Activated naive CD4-positive, alpha-beta T cell treated with anti-CD3 and anti-CD28 coated beads for 36 hours (primary cell): ENCODE measurements at regions not wholly inside any gene's neighbourhood (a gene's known extent, or its start where the extent isn't known, plus 50 kb on each side); places are given as distances from the start of the nearest gene placed in this dataset.
"Not testable (repeated sequence)": the region's sequence is repeated elsewhere in the genome, so short reads cannot be mapped to it uniquely, and the experiment has no call there.

ENCODE experiments used
- CTCF ChIA-PET: fragments of 350-600 bp; sonication (Branson Sonifier 250); formaldehyde crosslinking; loops from one replicate; lab custom pipeline; 2021; ENCODE audit warnings: antibody characterized with exemption; lab: Charles Lee
- DNase-seq: peaks from one replicate; pipeline ENCODE4 v3.0.0-alpha.2; 2020
- H3K27ac Mint-ChIP-seq: one replicate; pipeline ENCODE4 v1.8.0; 2021; ENCODE audit warnings: mild to moderate bottlenecking, mixed read lengths
- H3K27me3 Mint-ChIP-seq: one replicate; pipeline ENCODE4 v1.8.0; 2021; ENCODE audit warnings: low read depth, mixed read lengths
- H3K36me3 Mint-ChIP-seq: one replicate; pipeline ENCODE4 v1.8.0; 2021; ENCODE audit warnings: low read depth, mixed read lengths
- H3K4me1 Mint-ChIP-seq: one replicate; pipeline ENCODE4 v1.8.0; 2021; ENCODE audit warnings: low read depth, mixed read lengths
- H3K4me3 Mint-ChIP-seq: one replicate; pipeline ENCODE4 v1.8.0; 2021; ENCODE audit warnings: mild to moderate bottlenecking, moderate library complexity, mixed read lengths
- H3K9me3 Mint-ChIP-seq: one replicate; pipeline ENCODE4 v1.8.0; 2021; ENCODE audit warnings: mixed read lengths
- intact Hi-C: fragments of 100-400 bp; cut with micrococcal nuclease; formaldehyde crosslinking; loops from one replicate; pipeline ENCODE4 v1.15.1; 2023

DNA sequence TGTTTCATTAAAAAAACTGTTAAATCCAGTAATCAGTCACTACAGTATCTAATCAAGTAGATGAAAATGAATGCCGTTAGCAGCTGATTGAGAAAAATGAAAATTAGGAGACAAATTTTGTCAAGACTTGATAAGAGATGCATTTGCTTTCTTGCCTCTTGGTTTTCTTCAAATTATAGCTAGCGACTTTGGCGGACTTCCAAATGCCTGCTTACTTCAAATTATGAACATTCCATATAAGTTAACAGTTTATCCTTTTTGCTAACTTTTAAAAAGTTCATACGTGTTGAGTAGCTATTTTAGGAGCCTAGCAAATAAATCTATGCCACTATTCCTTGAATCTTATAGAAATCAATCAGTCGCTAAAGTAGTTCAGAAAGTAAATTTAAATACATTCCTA, 58.8 kb downstream of the PPP4R3C start:
- H3K36me3 Mint-ChIP-seq, result no peaks in the 10 kb centered on the region
- H3K9me3 Mint-ChIP-seq, result no peaks in the 10 kb centered on the region
- intact Hi-C loops, result no loop called here
- H3K4me3 Mint-ChIP-seq, result no peak overlapping the region
- CTCF ChIA-PET, result interaction anchor here (0.8 kb wide), 1 partner anchor 11 kb away, joined by 3 read pairs; no protein-coding TSS in a partner anchor
- no peaks in the 10 kb centered on the region for H3K4me1 Mint-ChIP-seq
- H3K27me3 Mint-ChIP-seq, result no peaks in the 10 kb centered on the region
- H3K27ac Mint-ChIP-seq, result no peak overlapping the region
- no peak for DNase-seq

DNA sequence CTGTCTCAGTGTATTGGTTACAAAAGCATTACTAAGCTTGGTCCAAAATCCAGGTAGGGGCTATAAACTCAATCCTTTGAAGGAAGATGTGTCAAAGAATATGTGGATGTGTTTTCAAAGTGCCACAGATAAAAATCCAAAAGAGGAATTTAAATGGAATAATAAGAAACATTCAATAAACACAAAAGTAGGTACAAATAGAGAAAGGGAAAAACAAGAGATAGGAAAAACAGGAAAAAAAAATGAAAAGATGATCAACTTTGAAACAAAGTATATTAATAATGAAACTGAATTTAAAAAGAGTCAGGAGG, 64.0 kb downstream of the PPP4R3C start:
- DNase-seq, result no peak

DNA sequence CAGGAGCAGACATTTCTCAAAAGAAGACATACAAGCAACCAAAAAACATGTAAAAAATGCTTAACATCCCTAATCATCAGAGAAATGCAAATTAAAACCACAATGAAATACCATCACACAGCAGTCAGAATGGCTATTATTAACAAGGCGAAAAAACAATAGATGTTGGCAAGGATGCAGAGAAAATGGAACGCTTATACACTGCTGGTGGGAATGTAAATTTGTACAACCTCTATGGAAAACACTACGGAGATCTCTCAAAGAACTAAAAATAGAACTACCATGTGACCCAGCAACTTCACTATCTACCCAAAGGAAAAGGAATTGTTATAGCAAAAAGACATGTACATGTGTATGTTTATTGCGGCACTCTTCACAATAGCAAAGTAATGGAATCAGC, 71.5 kb downstream of the PPP4R3C start:
- DNase-seq, result no peak
- Mint-ChIP-seq H3K36me3 (no peaks in the 10 kb centered on the region), H3K4me3 (no peak overlapping the region), H3K4me1 (no peaks in the 10 kb centered on the region), H3K9me3 (peaks cover 5% of the 10 kb centered on the region), H3K27ac (no peak overlapping the region), H3K27me3 (no peaks in the 10 kb centered on the region)
- intact Hi-C loops, result no loop called here
- CTCF ChIA-PET, result no interaction called here

More for the DNA sequence above, 64.0 kb downstream of the PPP4R3C start:
- Mint-ChIP-seq H3K36me3 (no peaks in the 10 kb centered on the region), H3K9me3 (no peaks in the 10 kb centered on the region), H3K4me1 (no peaks in the 10 kb centered on the region), H3K27ac (no peak overlapping the region), H3K27me3 (no peaks in the 10 kb centered on the region), H3K4me3 (no peak overlapping the region)
- CTCF ChIA-PET, result no interaction called here
- intact Hi-C loops, result no loop called here

DNA sequence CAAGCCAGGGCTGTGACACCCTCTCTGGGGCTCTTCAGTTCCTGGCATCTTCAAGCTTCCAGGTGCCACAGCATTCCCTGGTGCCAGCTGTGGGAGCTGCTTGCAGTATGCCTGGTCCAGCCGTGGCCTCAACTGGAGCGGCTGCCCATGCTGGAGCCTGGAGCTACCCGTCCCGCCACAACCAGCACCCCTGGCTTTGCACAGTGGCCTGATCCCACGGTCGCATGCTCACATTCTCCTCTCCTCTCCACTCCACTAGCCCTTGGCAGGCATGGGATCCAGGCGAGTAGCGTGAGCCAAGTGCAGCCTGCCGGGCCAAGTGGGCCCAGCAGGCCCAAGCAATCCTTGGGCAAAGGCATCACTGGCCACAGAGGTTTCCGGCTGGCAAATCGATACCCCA, 81.7 kb downstream of the PPP4R3C start:
- CTCF ChIA-PET, result no interaction called here
- Mint-ChIP-seq H3K9me3 (no peaks in the 10 kb centered on the region), H3K36me3 (no peaks in the 10 kb centered on the region), H3K4me3 (no peak overlapping the region), H3K27ac (no peak overlapping the region), H3K4me1 (no peaks in the 10 kb centered on the region), H3K27me3 (no peaks in the 10 kb centered on the region)
- intact Hi-C loops, result no loop called here
- no peak for DNase-seq

DNA sequence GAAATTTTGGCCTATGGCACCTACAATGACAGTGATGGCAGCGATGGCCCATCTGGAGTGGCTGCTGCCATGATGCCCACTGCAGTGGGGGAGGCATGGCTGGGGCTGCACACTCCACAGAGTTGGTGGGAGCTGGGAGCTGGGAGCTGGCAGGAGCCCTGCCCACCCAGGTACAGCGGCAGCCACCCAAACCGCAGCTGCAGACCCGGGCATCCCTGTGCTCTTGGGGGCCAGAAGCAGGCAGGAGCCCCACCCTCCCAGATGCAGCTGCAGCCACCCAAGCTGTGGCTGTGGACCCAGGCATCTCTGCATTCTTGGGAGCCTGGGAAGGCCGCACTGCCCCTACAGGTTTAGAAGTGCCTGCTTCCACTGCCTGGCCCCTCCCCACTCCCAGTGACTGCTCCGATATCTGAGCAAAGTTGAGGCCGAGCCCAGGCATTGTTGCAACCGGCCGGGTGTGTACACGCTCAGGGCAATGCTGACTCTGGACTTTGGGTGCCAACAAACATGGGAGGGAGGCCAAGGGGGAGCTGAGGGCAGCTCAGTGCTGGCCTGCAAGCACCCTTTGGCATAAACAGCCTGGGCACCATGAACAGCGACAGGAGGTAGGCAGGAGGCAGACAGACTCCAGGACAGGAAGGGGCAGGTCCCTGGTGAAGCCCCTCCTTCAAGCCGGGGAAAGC, 82.8 kb downstream of the PPP4R3C start:
- Mint-ChIP-seq H3K9me3 (no peaks in the 10 kb centered on the region), H3K4me3 (no peak overlapping the region), H3K27ac (no peak overlapping the region), H3K36me3 (no peaks in the 10 kb centered on the region), H3K4me1 (no peaks in the 10 kb centered on the region), H3K27me3 (no peaks in the 10 kb centered on the region)
- CTCF ChIA-PET, result no interaction called here
- intact Hi-C loops, result no loop called here
- DNase-seq, result no peak

DNA sequence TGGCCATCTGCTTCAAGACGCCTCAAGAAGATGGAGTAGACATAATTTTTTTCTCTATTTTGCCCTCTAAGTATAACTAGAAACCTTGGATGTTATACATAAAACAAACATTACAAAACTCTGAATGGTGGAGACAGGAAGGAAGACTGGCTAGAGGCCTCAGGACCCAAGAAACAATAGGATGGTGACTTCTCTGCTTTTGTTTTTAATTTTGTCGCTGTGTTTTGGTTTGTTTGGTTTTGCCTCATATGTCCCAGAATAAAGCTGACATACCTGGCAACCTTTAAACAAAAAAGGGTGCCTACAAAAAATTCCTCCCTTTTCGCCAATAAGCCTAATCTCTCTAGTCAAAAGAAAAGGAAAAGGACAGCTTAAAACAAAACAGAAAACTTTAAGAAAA, 109.1 kb downstream of the PPP4R3C start:
- H3K27me3 Mint-ChIP-seq, result no peaks in the 10 kb centered on the region
- no peaks in the 10 kb centered on the region for H3K9me3 Mint-ChIP-seq
- DNase-seq, result no peak
- H3K27ac Mint-ChIP-seq, result no peak overlapping the region
- intact Hi-C loops, result no loop called here
- H3K36me3 Mint-ChIP-seq, result no peaks in the 10 kb centered on the region
- CTCF ChIA-PET, result no interaction called here
- no peaks in the 10 kb centered on the region for H3K4me1 Mint-ChIP-seq
- H3K4me3 Mint-ChIP-seq, result no peak overlapping the region

DNA sequence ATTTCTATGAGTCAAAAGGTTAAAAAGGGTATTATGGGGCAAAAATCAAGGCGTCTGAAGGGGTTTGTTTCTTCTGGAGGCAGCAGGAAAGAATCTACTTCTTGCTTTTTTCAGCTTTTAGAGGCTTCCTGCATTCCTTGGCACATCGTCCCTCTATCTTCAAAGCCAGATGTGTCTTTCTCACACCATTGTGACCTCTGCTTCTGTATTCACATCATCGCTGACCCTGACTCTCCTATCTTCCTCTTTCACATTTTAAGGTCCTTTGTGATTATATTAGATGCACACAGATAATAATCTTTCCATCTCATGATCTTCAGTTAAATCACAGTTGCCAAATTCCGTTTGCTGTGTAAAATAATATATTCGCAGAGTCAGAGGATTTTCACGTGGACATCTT, 112.7 kb downstream of the PPP4R3C start:
- H3K4me1 Mint-ChIP-seq, result no peaks in the 10 kb centered on the region
- no peaks in the 10 kb centered on the region for H3K9me3 Mint-ChIP-seq
- no peak overlapping the region for H3K4me3 Mint-ChIP-seq
- no peaks in the 10 kb centered on the region for H3K27me3 Mint-ChIP-seq
- no peak for DNase-seq
- H3K36me3 Mint-ChIP-seq, result no peaks in the 10 kb centered on the region
- H3K27ac Mint-ChIP-seq, result no peak overlapping the region
- intact Hi-C loops, result no loop called here
- CTCF ChIA-PET, result no interaction called here

DNA sequence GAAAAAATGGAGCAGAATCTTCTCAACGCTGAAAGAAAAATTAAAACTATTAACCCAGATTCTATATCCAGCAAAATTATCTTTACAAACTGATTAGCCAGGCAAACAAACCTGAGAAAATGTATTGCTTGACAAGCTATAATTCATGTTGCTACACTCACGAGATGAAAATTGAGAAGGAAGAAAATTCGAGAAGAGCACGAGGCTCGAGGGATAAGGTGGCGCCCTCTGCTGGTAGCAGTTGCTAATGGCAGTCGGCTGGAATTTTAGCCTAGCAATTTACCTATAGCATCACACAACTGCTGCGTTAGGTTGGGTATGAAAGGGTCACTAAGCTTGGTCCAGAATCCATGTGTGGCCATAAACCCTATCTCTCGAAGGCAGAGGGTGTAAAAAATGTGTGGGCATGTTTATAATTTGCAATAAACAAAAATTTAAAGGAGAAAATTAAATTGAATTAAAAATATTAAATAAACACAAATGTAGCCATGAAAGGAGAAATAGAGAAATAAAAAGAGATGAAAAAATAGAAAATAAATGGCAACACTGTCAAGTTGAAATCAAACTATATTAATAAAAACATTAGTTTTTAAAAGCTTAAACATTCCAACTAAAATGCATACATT, 126.6 kb downstream of the PPP4R3C start:
- H3K36me3 Mint-ChIP-seq, result no peaks in the 10 kb centered on the region
- CTCF ChIA-PET, result no interaction called here
- H3K27ac Mint-ChIP-seq, result no peak overlapping the region
- H3K4me1 Mint-ChIP-seq, result no peaks in the 10 kb centered on the region
- no peaks in the 10 kb centered on the region for H3K9me3 Mint-ChIP-seq
- H3K4me3 Mint-ChIP-seq, result no peak overlapping the region
- no peaks in the 10 kb centered on the region for H3K27me3 Mint-ChIP-seq
- peak; percentile 41 for DNase-seq
- intact Hi-C loops, result loop anchor here (5.0 kb wide), 2 partner anchors 554 to 689 kb away; no protein-coding TSS in a partner anchor

DNA sequence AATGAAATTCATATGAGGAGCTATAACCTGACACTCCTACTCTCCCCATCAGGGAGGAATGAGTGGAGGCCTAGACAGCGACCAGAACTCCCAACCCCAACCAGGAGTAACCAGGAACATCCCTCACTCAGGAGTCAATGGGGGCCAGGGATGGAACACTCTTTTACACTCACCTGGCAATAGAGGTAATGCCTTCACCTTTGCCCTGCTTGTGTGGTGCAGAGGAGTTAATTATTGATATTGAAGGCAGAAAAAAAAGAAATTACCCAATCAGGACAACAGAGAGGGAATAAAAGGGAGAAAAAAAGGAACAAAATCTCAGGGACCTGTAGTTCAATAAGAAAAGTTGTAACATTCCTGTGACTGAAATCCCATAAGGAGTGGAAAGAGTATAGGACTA, 141.5 kb downstream of the PPP4R3C start:
- H3K27me3 Mint-ChIP-seq, result no peaks in the 10 kb centered on the region
- DNase-seq, result no peak
- no peaks in the 10 kb centered on the region for H3K4me1 Mint-ChIP-seq
- CTCF ChIA-PET, result no interaction called here
- H3K9me3 Mint-ChIP-seq, result no peaks in the 10 kb centered on the region
- no peaks in the 10 kb centered on the region for H3K36me3 Mint-ChIP-seq
- intact Hi-C loops, result no loop called here
- H3K4me3 Mint-ChIP-seq, result no peak overlapping the region
- H3K27ac Mint-ChIP-seq, result no peak overlapping the region

DNA sequence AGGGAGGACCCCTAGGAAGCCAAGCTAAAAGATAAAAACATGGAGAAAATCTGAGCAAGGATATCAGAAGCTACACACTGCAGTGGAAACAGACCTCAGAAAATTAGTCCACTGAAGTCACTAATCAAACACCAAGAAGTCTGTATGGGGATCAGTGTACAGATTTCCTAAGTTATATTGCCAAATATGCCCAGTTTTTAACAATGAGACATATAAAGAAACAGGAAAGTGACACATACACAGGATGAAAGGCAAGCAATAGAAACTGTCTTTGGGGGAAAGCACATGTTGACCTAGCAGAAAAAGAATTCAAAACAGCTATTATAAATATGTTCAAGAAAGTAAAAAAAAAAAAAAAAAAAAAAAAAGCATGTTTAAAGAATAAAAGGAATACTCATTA, 153.7 kb downstream of the PPP4R3C start:
- CTCF ChIA-PET, result no interaction called here
- intact Hi-C loops, result no loop called here
- H3K27me3 Mint-ChIP-seq, result no peaks in the 10 kb centered on the region
- peaks cover 3% of the 10 kb centered on the region for H3K9me3 Mint-ChIP-seq
- no peak overlapping the region for H3K27ac Mint-ChIP-seq
- no peak for DNase-seq
- no peak overlapping the region for H3K4me3 Mint-ChIP-seq
- no peaks in the 10 kb centered on the region for H3K36me3 Mint-ChIP-seq
- H3K4me1 Mint-ChIP-seq, result no peaks in the 10 kb centered on the region

DNA sequence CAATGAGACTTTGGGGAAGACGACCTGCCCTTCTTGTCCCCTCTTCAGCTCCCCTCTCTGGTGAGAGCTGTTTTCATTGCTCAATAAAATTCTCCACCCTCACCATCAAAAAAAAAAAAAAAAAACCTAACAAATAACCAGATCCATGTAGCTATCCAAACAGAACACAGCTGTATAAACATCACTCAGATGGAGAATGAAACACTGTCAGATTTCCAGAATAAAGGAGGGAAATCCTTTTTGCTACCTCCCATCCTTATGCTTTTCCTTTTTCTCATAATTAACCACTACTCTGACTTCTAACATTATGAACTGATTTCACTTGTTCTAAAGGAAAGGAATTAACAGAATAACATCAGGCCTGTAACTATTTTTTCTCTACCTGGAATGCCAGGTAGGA, 155.6 kb downstream of the PPP4R3C start:
- no peaks in the 10 kb centered on the region for H3K27me3 Mint-ChIP-seq
- intact Hi-C loops, result no loop called here
- H3K9me3 Mint-ChIP-seq, result peaks cover 3% of the 10 kb centered on the region
- H3K36me3 Mint-ChIP-seq, result no peaks in the 10 kb centered on the region
- no peaks in the 10 kb centered on the region for H3K4me1 Mint-ChIP-seq
- H3K4me3 Mint-ChIP-seq, result no peak overlapping the region
- CTCF ChIA-PET, result no interaction called here
- DNase-seq, result no peak
- H3K27ac Mint-ChIP-seq, result no peak overlapping the region

DNA sequence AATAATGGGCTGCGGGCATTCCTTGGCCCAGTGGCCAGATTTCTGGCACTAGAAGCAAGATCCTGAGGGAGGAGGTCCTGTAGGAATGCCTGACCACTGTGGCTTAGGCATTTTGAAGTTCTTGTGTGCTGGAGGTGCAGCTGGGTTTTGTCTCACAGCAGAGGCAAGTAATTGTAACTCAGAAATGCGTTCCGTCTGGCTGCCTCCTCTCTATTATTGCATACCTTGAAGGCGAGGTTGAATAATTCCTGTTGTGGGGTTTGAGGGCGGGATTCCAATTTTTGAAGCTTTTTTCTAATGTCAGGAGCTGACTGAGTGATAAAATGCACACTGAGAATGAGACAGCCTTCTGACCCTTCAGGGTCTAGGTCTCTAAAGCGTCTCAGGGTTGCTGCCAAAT, 170.6 kb downstream of the PPP4R3C start:
- DNase-seq, H3K36me3 Mint-ChIP-seq, H3K4me3 Mint-ChIP-seq, H3K27me3 Mint-ChIP-seq, CTCF ChIA-PET, H3K9me3 Mint-ChIP-seq, intact Hi-C loops, H3K4me1 Mint-ChIP-seq, H3K27ac Mint-ChIP-seq: not testable (repeated sequence)

DNA sequence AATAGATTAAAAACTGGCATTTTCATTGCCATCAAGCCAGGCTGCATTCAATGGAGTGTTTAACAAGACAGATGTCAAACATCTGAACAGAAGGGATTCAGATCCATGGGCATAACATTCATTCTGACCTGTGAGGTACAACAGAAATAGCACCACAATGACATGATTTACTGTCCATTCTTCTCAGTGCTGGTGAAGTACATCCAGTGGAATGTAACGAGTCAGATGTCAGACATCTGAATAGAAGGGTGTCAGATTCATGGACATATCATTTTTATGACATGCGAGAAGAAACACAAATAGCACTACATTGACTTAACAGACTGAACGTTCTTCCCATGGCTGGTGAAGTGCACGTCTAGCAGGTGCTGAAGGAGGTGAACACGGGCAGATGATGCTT, 186.4 kb downstream of the PPP4R3C start:
- no peaks in the 10 kb centered on the region for H3K27me3 Mint-ChIP-seq
- H3K4me3 Mint-ChIP-seq, result no peak overlapping the region
- H3K9me3 Mint-ChIP-seq, result no peaks in the 10 kb centered on the region

More for the DNA sequence above, 186.4 kb downstream of the PPP4R3C start:
- intact Hi-C loops, result no loop called here
- H3K4me1 Mint-ChIP-seq, result no peaks in the 10 kb centered on the region
- DNase-seq, result no peak
- no peak overlapping the region for H3K27ac Mint-ChIP-seq
- no peaks in the 10 kb centered on the region for H3K36me3 Mint-ChIP-seq
- CTCF ChIA-PET, result no interaction called here
